HepG2 (cell line): ENCODE measurements at regions not wholly inside any gene's neighbourhood (a gene's known extent, or its start where the extent isn't known, plus 50 kb on each side); places are given as distances from the start of the nearest gene placed in this dataset.

Source experiments
- BCL6 ChIP-seq: IDR thresholded peaks from 2 replicates; pipeline ENCODE4 v1.6.1; 2016; ENCODE audit warnings: missing genetic modification reagents, missing compliant biosample characterization
- BORCS8-MEF2B ChIP-seq: sonication (generic); formaldehyde crosslinking; IDR thresholded peaks from 2 replicates; pipeline ENCODE4 v1.8.0; 2022; ENCODE audit warnings: mild to moderate bottlenecking, missing genetic modification reagents
- CAMTA2 ChIP-seq: sonication (generic); formaldehyde crosslinking; IDR thresholded peaks from 2 replicates; pipeline ENCODE4 v1.4.0; 2020; ENCODE audit warnings: mild to moderate bottlenecking, missing genetic modification reagents, borderline replicate concordance
- DMAP1 ChIP-seq: IDR thresholded peaks from 2 replicates; pipeline ENCODE4 v1.6.1; 2016
- NFYC ChIP-seq: IDR thresholded peaks from 2 replicates; pipeline ENCODE4 v1.6.1; 2016; ENCODE audit warnings: missing genetic modification reagents, missing compliant biosample characterization
- NR2F1 ChIP-seq, 2 experiments: fragments of 450-650 bp in 1 of 2; formaldehyde crosslinking in 1 of 2; IDR thresholded peaks; 2 replicates each; pipeline versions ENCODE4 v1.5.0 to v1.6.1; 2016 to 2020; ENCODE audit warnings: mild to moderate bottlenecking in 1 of 2, missing compliant biosample characterization in 1 of 2, missing genetic modification reagents in 1 of 2, moderate library complexity in 1 of 2
- ZNF10 ChIP-seq: sonication (generic); formaldehyde crosslinking; IDR thresholded peaks from 2 replicates; pipeline ENCODE4 v1.4.0; 2020; ENCODE audit warnings: mild to moderate bottlenecking, low read depth, missing genetic modification reagents, borderline replicate concordance
- ZNF17 ChIP-seq: sonication (generic); formaldehyde crosslinking; IDR thresholded peaks from 2 replicates; pipeline ENCODE4 v1.5.0; 2020; ENCODE audit warnings: mild to moderate bottlenecking, missing genetic modification reagents
- ZNF441 ChIP-seq: sonication (generic); formaldehyde crosslinking; IDR thresholded peaks from 2 replicates; pipeline ENCODE4 v1.7.0; 2021; ENCODE audit warnings: missing genetic modification reagents, borderline replicate concordance
- TF ChIP-seq, protein P1 (sequence below), 2 experiments: sonication (generic) in 1 of 2; formaldehyde crosslinking in 1 of 2; IDR thresholded peaks; 2 replicates each; pipeline versions ENCODE4 v1.4.0 to v1.6.1; 2018 to 2020; ENCODE audit warnings: missing genetic modification reagents in 2 of 2, borderline replicate concordance in 1 of 2, low read depth in 1 of 2, mild to moderate bottlenecking in 1 of 2, missing biosample characterization in 1 of 2
- TF ChIP-seq, protein P2 (sequence below): sonication (generic); formaldehyde crosslinking; IDR thresholded peaks from 2 replicates; pipeline ENCODE4 v1.4.0; 2020; ENCODE audit warnings: mild to moderate bottlenecking, low read depth, missing genetic modification reagents
- TF ChIP-seq, protein P3 (sequence below): IDR thresholded peaks from 2 replicates; pipeline ENCODE4 v1.6.1; 2016; ENCODE audit warnings: low read depth, control low read depth
- TF ChIP-seq, protein P4 (sequence below): sonication (generic); formaldehyde crosslinking; IDR thresholded peaks from 2 replicates; pipeline ENCODE4 v1.4.0; 2020; ENCODE audit warnings: missing genetic modification reagents, borderline replicate concordance
- TF ChIP-seq, protein P5 (sequence below): sonication (generic); formaldehyde crosslinking; IDR thresholded peaks from 2 replicates; pipeline ENCODE4 v1.5.1; 2020; ENCODE audit warnings: mild to moderate bottlenecking, missing genetic modification reagents, borderline replicate concordance

DNA sequence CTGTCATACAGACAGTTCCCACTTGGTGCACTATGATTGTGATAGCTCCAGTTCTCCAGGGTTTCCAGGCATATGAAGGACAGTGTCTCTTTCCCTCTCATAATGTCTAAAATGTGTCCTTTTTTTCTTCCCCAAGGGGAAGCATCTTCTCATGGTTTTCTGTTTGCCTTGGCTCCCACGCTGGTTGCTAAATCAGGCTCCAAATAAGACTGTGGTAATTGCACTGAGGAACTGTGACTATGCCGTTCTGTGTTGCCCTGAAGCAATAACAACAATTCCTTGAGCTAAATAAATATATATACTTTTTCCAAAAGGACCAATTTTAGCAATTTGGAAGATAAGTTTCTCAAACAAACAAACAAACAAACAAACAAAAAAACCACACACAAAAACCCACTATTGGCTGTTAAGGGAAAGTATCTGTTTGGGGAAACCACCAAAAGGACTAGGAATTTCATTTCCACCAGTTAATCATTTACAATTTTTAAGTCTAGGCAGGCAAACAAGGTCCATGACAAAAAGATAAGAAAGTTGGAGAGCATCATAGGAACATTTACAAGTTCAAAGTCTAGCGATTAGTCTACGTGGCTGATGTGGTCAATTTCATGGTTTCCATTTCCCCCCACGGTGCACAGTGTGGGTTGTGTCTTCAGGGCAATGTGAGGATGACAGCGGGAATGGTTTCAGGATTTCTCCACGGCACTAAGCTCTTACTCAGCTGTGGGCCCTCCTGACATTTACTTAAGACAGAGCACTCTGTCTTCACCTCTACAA lies 62.4 kb downstream of the THNSL1 start (continued):
- TF ChIP-seq, protein P1, sequence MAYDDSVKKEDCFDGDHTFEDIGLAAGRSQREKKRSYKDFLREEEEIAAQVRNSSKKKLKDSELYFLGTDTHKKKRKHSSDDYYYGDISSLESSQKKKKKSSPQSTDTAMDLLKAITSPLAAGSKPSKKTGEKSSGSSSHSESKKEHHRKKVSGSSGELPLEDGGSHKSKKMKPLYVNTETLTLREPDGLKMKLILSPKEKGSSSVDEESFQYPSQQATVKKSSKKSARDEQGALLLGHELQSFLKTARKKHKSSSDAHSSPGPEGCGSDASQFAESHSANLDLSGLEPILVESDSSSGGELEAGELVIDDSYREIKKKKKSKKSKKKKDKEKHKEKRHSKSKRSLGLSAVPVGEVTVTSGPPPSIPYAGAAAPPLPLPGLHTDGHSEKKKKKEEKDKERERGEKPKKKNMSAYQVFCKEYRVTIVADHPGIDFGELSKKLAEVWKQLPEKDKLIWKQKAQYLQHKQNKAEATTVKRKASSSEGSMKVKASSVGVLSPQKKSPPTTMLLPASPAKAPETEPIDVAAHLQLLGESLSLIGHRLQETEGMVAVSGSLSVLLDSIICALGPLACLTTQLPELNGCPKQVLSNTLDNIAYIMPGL (CRISPR knock-in tag; IDR thresholded peaks at IDR 0.05; ENCODE audit: borderline replicate concordance in 1 of 2, low read depth in 1 of 2) = no peak
- TF ChIP-seq DMAP1 = peak; percentile 78
- TF ChIP-seq, protein P2, sequence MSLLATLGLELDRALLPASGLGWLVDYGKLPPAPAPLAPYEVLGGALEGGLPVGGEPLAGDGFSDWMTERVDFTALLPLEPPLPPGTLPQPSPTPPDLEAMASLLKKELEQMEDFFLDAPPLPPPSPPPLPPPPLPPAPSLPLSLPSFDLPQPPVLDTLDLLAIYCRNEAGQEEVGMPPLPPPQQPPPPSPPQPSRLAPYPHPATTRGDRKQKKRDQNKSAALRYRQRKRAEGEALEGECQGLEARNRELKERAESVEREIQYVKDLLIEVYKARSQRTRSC (CRISPR knock-in tag) = no peak
- TF ChIP-seq, protein P3, sequence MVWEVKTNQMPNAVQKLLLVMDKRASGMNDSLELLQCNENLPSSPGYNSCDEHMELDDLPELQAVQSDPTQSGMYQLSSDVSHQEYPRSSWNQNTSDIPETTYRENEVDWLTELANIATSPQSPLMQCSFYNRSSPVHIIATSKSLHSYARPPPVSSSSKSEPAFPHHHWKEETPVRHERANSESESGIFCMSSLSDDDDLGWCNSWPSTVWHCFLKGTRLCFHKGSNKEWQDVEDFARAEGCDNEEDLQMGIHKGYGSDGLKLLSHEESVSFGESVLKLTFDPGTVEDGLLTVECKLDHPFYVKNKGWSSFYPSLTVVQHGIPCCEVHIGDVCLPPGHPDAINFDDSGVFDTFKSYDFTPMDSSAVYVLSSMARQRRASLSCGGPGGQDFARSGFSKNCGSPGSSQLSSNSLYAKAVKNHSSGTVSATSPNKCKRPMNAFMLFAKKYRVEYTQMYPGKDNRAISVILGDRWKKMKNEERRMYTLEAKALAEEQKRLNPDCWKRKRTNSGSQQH (CRISPR knock-in tag) = no peak
- TF ChIP-seq, protein P4, sequence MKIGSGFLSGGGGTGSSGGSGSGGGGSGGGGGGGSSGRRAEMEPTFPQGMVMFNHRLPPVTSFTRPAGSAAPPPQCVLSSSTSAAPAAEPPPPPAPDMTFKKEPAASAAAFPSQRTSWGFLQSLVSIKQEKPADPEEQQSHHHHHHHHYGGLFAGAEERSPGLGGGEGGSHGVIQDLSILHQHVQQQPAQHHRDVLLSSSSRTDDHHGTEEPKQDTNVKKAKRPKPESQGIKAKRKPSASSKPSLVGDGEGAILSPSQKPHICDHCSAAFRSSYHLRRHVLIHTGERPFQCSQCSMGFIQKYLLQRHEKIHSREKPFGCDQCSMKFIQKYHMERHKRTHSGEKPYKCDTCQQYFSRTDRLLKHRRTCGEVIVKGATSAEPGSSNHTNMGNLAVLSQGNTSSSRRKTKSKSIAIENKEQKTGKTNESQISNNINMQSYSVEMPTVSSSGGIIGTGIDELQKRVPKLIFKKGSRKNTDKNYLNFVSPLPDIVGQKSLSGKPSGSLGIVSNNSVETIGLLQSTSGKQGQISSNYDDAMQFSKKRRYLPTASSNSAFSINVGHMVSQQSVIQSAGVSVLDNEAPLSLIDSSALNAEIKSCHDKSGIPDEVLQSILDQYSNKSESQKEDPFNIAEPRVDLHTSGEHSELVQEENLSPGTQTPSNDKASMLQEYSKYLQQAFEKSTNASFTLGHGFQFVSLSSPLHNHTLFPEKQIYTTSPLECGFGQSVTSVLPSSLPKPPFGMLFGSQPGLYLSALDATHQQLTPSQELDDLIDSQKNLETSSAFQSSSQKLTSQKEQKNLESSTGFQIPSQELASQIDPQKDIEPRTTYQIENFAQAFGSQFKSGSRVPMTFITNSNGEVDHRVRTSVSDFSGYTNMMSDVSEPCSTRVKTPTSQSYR (CRISPR knock-in tag) = peak; percentile 34; the same call in 1 of the 2 replicates
- TF ChIP-seq NR2F1 (CRISPR knock-in tag; IDR thresholded peaks at IDR 0.05) = no peak
- no peak for TF ChIP-seq ZNF441 (CRISPR knock-in tag)
- TF ChIP-seq ZNF17 (CRISPR knock-in tag) = no peak
- TF ChIP-seq BCL6 = peak; percentile 68
- TF ChIP-seq ZNF10 (CRISPR knock-in tag) = no peak
- no peak for TF ChIP-seq BORCS8-MEF2B
- no peak for TF ChIP-seq NFYC (CRISPR knock-in tag)
- TF ChIP-seq, protein P5, sequence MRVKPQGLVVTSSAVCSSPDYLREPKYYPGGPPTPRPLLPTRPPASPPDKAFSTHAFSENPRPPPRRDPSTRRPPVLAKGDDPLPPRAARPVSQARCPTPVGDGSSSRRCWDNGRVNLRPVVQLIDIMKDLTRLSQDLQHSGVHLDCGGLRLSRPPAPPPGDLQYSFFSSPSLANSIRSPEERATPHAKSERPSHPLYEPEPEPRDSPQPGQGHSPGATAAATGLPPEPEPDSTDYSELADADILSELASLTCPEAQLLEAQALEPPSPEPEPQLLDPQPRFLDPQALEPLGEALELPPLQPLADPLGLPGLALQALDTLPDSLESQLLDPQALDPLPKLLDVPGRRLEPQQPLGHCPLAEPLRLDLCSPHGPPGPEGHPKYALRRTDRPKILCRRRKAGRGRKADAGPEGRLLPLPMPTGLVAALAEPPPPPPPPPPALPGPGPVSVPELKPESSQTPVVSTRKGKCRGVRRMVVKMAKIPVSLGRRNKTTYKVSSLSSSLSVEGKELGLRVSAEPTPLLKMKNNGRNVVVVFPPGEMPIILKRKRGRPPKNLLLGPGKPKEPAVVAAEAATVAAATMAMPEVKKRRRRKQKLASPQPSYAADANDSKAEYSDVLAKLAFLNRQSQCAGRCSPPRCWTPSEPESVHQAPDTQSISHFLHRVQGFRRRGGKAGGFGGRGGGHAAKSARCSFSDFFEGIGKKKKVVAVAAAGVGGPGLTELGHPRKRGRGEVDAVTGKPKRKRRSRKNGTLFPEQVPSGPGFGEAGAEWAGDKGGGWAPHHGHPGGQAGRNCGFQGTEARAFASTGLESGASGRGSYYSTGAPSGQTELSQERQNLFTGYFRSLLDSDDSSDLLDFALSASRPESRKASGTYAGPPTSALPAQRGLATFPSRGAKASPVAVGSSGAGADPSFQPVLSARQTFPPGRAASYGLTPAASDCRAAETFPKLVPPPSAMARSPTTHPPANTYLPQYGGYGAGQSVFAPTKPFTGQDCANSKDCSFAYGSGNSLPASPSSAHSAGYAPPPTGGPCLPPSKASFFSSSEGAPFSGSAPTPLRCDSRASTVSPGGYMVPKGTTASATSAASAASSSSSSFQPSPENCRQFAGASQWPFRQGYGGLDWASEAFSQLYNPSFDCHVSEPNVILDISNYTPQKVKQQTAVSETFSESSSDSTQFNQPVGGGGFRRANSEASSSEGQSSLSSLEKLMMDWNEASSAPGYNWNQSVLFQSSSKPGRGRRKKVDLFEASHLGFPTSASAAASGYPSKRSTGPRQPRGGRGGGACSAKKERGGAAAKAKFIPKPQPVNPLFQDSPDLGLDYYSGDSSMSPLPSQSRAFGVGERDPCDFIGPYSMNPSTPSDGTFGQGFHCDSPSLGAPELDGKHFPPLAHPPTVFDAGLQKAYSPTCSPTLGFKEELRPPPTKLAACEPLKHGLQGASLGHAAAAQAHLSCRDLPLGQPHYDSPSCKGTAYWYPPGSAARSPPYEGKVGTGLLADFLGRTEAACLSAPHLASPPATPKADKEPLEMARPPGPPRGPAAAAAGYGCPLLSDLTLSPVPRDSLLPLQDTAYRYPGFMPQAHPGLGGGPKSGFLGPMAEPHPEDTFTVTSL (CRISPR knock-in tag) = no peak; the same call in 1 of the 2 replicates
- no peak for TF ChIP-seq CAMTA2 (CRISPR knock-in tag)
